Progenitor cell of endocrine pancreas (in vitro differentiated cells): ENCODE measurements at regions not wholly inside any gene's neighbourhood (a gene's known extent, or its start where the extent isn't known, plus 50 kb on each side); places are given as distances from the start of the nearest gene placed in this dataset.
"Not testable (repeated sequence)": the region's sequence is repeated elsewhere in the genome, so short reads cannot be mapped to it uniquely, and the experiment has no call there.

ENCODE experiments used
- DNase-seq: peaks from one replicate; pipeline ENCODE4 v3.0.0; 2021; ENCODE audit warnings: low spot score; ENCODE audit not compliant: unreplicated experiment
- H3K27ac Mint-ChIP-seq: 2 replicates; pipeline ENCODE4 v1.8.0; 2021; ENCODE audit warnings: mild to moderate bottlenecking, moderate library complexity, mixed read lengths
- H3K27me3 Mint-ChIP-seq: 2 replicates; pipeline ENCODE4 v1.8.0; 2021; ENCODE audit warnings: mixed read lengths
- H3K36me3 Mint-ChIP-seq: 2 replicates; pipeline ENCODE4 v1.8.0; 2022; ENCODE audit warnings: mixed read lengths; ENCODE audit not compliant: insufficient read depth
- H3K4me1 Mint-ChIP-seq: 2 replicates; pipeline ENCODE4 v1.8.0; 2021; ENCODE audit warnings: low read depth, mixed read lengths
- H3K4me3 Mint-ChIP-seq: 2 replicates; pipeline ENCODE4 v1.8.0; 2021; ENCODE audit warnings: low read depth, mild to moderate bottlenecking, moderate library complexity, mixed read lengths
- H3K9me3 Mint-ChIP-seq: 2 replicates; pipeline ENCODE4 v1.8.0; 2021; ENCODE audit warnings: low read depth, mixed read lengths
- TF ChIP-seq, protein P1 (sequence below): fragments of 200-600 bp; sonication (generic); IDR thresholded peaks from one replicate; pipeline ENCODE4 v1.5.0; 2021; ENCODE audit warnings: antibody characterized with exemption, mild to moderate bottlenecking; ENCODE audit not compliant: unreplicated experiment

DNA sequence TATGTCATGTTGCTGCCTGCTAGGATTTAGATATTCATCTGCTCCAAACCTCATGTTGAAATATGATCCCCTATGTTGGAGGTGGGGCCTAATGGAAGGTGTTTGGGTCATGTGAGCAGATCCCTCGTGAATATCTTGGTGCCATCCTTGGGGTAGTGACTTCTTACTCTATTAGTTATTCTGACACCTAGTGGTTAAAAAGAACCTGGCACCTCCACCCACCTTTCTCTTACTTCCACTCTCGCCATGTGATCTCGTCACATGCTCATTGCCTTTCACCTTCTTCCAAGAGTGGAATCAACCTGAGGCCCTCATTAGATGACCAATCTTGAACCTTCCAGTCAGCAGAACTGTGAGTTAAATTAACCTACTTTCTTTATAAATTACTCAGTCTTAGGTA is 549.4 kb upstream of the SYNCRIP start:
- DNase-seq, result no peak
- Mint-ChIP-seq H3K4me1 (peaks cover 12% of the 10 kb centered on the region), H3K27me3 (no peaks in the 10 kb centered on the region), H3K27ac (no peak overlapping the region), H3K9me3 (no peaks in the 10 kb centered on the region), H3K36me3 (no peaks in the 10 kb centered on the region), H3K4me3 (no peak overlapping the region)
- TF ChIP-seq, protein P1, sequence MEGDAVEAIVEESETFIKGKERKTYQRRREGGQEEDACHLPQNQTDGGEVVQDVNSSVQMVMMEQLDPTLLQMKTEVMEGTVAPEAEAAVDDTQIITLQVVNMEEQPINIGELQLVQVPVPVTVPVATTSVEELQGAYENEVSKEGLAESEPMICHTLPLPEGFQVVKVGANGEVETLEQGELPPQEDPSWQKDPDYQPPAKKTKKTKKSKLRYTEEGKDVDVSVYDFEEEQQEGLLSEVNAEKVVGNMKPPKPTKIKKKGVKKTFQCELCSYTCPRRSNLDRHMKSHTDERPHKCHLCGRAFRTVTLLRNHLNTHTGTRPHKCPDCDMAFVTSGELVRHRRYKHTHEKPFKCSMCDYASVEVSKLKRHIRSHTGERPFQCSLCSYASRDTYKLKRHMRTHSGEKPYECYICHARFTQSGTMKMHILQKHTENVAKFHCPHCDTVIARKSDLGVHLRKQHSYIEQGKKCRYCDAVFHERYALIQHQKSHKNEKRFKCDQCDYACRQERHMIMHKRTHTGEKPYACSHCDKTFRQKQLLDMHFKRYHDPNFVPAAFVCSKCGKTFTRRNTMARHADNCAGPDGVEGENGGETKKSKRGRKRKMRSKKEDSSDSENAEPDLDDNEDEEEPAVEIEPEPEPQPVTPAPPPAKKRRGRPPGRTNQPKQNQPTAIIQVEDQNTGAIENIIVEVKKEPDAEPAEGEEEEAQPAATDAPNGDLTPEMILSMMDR, result peak; percentile 39

DNA sequence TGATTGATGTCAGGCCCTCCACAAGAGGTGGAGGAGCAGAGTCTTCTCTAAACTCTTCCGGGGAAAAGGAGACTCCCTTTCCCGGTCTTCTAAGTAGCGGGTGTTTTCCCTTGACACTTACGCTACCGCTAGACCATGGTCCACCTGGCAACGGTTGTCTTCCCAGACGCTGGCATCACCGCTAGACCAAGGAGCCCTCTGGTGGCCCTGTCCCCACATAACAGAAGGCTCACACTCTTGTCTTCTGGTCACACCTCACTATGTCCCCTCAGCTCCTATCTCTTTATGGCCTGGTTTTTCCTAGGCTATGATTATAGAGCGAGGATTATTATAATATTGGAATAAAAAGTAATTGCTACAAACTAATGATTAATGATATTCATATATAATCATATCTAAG is 532.5 kb upstream of the SYNCRIP start:
- H3K9me3 Mint-ChIP-seq, H3K27ac Mint-ChIP-seq, H3K4me1 Mint-ChIP-seq: not testable (repeated sequence)

DNA sequence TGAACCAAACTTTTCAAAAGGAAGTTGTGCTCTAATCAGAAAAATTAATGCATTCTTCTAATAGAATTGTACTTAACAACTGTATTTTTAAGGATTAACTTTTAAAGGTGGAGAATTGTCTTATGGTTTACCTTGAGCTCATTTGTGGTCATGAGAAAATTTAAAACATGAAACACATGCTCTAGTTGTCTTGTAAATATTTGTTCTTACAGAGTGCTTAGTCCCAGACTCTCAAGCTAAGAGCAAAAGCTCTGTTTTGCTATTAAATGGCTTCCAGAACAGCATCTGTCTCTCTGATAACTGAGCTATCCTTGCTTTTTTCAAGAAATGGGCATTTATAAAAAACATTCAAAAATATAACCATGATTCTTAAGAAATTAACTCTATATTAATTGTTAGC is 512.2 kb upstream of the SYNCRIP start:
- Mint-ChIP-seq H3K9me3 (no peaks in the 10 kb centered on the region), H3K27me3 (no peaks in the 10 kb centered on the region)

More for the DNA sequence above, 532.5 kb upstream of the SYNCRIP start:
- not testable (repeated sequence) for DNase-seq, H3K36me3 Mint-ChIP-seq, H3K4me3 Mint-ChIP-seq, H3K27me3 Mint-ChIP-seq
- TF ChIP-seq, protein P1, result peak; percentile 41

DNA sequence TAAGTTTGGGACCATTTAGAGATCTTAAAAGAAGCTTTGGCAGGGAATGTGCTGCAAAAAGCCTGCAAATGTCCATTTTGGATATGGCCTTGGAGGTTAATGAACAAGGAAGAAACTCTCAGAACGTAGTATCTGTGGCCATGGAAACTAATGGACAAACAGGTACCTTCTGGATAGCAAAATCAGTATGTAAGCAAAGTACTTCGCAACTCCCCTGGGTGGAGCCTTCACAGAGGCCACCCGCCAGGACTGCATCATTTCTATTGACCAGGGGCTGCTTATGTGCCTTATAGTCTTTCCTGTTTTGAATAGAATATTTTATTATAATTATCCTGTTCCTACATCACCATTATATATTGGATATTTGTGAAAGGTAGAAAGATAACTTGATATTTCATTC is 510.8 kb upstream of the SYNCRIP start:
- Mint-ChIP-seq H3K27ac (no peak overlapping the region), H3K36me3 (no peaks in the 10 kb centered on the region), H3K9me3 (no peaks in the 10 kb centered on the region), H3K4me1 (peaks cover 7% of the 10 kb centered on the region), H3K27me3 (no peaks in the 10 kb centered on the region), H3K4me3 (no peak overlapping the region)
- TF ChIP-seq, protein P1, result no peak
- DNase-seq, result no peak

More for the DNA sequence above, 512.2 kb upstream of the SYNCRIP start:
- H3K4me1 Mint-ChIP-seq, result peaks cover 7% of the 10 kb centered on the region
- H3K4me3 Mint-ChIP-seq, result no peak overlapping the region
- no peak for DNase-seq
- TF ChIP-seq, protein P1, result no peak
- no peaks in the 10 kb centered on the region for H3K36me3 Mint-ChIP-seq
- no peak overlapping the region for H3K27ac Mint-ChIP-seq

DNA sequence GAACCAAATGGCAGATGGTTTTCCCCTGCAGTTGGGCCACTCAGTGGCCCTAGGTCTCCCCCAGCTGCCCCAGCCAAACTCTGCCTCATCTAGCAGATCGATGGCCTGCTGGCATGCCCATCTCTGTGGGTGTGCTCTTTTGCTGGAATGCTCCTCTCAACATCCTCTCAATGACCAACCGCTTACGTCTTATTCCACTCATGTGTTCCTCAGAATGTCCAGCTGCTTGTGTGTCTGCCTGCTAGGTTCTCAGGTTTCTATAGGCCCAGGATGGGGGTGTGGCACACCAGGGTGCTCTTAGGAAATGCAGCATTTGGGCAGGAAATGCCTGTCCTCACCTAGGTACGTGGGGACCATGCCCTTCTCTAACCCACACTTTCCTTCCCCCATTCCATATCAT is 509.9 kb upstream of the SYNCRIP start:
- Mint-ChIP-seq H3K4me3 (no peak overlapping the region), H3K36me3 (no peaks in the 10 kb centered on the region), H3K27me3 (no peaks in the 10 kb centered on the region), H3K9me3 (no peaks in the 10 kb centered on the region), H3K4me1 (peaks cover 7% of the 10 kb centered on the region), H3K27ac (no peak overlapping the region)
- TF ChIP-seq, protein P1, result no peak
- DNase-seq, result no peak
